Endothelial cell of umbilical vein (primary cell): ENCODE measurements at regions not wholly inside any gene's neighbourhood (a gene's known extent, or its start where the extent isn't known, plus 50 kb on each side); places are given as distances from the start of the nearest gene placed in this dataset.

Experiments
- EZH2 ChIP-seq: IDR thresholded peaks from 2 replicates; pipeline ENCODE4 v1.6.1; 2012; ENCODE audit warnings: borderline replicate concordance, low read depth, mild to moderate bottlenecking, moderate library complexity, low read length, inconsistent platforms; ENCODE audit not compliant: severe bottlenecking
- FOS ChIP-seq: IDR thresholded peaks from 2 replicates; pipeline ENCODE4 v1.6.1; 2011; ENCODE audit warnings: mild to moderate bottlenecking, low read length, moderate library complexity, borderline replicate concordance; ENCODE audit not compliant: insufficient read depth
- JUN ChIP-seq: IDR thresholded peaks from 2 replicates; pipeline ENCODE4 v1.6.1; 2011; ENCODE audit warnings: borderline replicate concordance, low read depth; ENCODE audit not compliant: insufficient read length, insufficient read depth
- MAX ChIP-seq: IDR thresholded peaks from 2 replicates; pipeline ENCODE4 v1.6.1; 2011; ENCODE audit not compliant: insufficient read depth, insufficient read length
- MYC ChIP-seq: IDR thresholded peaks from one replicate; pipeline ENCODE4 v1.6.1; 2011; ENCODE audit warnings: mild to moderate bottlenecking, low read depth, low read length
- POLR2AphosphoS5 ChIP-seq: IDR thresholded peaks from 2 replicates; pipeline ENCODE4 v1.6.1; 2012; ENCODE audit warnings: low read depth, mild to moderate bottlenecking, control low read depth, low read length, moderate library complexity; ENCODE audit not compliant: insufficient read depth
- TF ChIP-seq, protein P1 (sequence below), 2 donors: IDR thresholded peaks; 1 replicate in 1 of 2; 2 replicates in 1 of 2; pipeline ENCODE4 v1.5.1; 2011; ENCODE audit warnings: low read length in 2 of 2, mild to moderate bottlenecking in 2 of 2, moderate library complexity in 2 of 2, control low read depth in 1 of 2, inconsistent platforms in 1 of 2, low read depth in 1 of 2; ENCODE audit not compliant: insufficient read depth in 1 of 2; ENCODE audit errors: extremely low read depth in 1 of 2

DNA sequence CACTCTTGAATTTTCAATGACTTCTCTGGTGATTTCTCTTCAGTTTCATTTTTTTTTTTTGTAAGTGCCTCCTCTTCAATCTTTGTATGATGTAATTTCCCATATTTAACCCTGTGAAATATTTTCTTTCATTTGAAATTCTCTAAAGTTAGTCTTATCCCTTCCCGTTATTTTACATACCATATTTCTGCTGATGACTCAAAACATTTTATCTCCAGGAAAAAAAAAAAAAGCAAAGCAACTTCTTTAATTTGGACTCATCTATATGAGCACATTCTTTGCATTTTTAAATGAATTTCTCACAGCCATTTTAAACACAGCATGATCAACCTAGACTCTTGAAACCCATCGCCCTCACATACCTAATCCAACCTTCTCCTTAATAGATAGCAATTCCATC is 1831.4 kb downstream of the ARAP2 start:
- TF ChIP-seq, protein P1, sequence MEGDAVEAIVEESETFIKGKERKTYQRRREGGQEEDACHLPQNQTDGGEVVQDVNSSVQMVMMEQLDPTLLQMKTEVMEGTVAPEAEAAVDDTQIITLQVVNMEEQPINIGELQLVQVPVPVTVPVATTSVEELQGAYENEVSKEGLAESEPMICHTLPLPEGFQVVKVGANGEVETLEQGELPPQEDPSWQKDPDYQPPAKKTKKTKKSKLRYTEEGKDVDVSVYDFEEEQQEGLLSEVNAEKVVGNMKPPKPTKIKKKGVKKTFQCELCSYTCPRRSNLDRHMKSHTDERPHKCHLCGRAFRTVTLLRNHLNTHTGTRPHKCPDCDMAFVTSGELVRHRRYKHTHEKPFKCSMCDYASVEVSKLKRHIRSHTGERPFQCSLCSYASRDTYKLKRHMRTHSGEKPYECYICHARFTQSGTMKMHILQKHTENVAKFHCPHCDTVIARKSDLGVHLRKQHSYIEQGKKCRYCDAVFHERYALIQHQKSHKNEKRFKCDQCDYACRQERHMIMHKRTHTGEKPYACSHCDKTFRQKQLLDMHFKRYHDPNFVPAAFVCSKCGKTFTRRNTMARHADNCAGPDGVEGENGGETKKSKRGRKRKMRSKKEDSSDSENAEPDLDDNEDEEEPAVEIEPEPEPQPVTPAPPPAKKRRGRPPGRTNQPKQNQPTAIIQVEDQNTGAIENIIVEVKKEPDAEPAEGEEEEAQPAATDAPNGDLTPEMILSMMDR (IDR thresholded peaks at IDR 0.05; ENCODE audit: extremely low read depth in 1 of 2, insufficient read depth in 1 of 2, low read depth in 1 of 2, low read length in 2 of 2), result no peak
- no peak for TF ChIP-seq MAX
- no peak for TF ChIP-seq EZH2
- TF ChIP-seq JUN, result no peak
- no peak for TF ChIP-seq FOS
- TF ChIP-seq MYC, result no peak
- no peak for TF ChIP-seq POLR2AphosphoS5
